Endothelial cell of umbilical vein (primary cell): ENCODE measurements at regions not wholly inside any gene's neighbourhood (a gene's known extent, or its start where the extent isn't known, plus 50 kb on each side); places are given as distances from the start of the nearest gene placed in this dataset.

Source experiments
- BruUV-seq: library from RNA; stranded (reverse); fragments of 400-500 nt; replicated peaks from 2 replicates; lab custom pipeline; 2021; lab: Mats Ljungman, UMichigan
- CTCF ChIA-PET: fragments of 300-600, 350-600 bp; sonication (Branson Sonifier 250); formaldehyde crosslinking; loops from one replicate; lab custom pipeline; 2021; ENCODE audit warnings: antibody characterized with exemption, inconsistent platforms; lab: Charles Lee
- POLR2A ChIA-PET: fragments of 300-600, 350-600 bp; sonication (Branson Sonifier 250); formaldehyde crosslinking; loops from one replicate; lab custom pipeline; 2021; ENCODE audit warnings: antibody characterized with exemption, inconsistent platforms; lab: Charles Lee
- DNase-seq: peaks from one replicate; pipeline ENCODE4 v3.0.0-alpha.2; 2011; ENCODE audit warnings: low read depth, low spot score
- FAIRE-seq: peaks from 2 replicates; lab custom pipeline; 2011; peaks lifted over from hg19 to GRCh38; lab: Jason Lieb, UNC
- H2AFZ ChIP-seq: 2 replicates; pipeline ENCODE4 v1.6.0; 2012; ENCODE audit warnings: low read depth, low read length, control low read depth, inconsistent platforms
- H3K27ac ChIP-seq: 2 replicates; pipeline ENCODE4 v1.5.1; 2011; ENCODE audit warnings: low read depth, mild to moderate bottlenecking, control low read depth, low read length, moderate library complexity; ENCODE audit not compliant: insufficient read depth
- H3K27me3 ChIP-seq, 2 experiments: 2 replicates each; pipeline versions ENCODE4 v1.6.0 to v1.6.1; 2011; ENCODE audit warnings: low read length in 2 of 2, mixed read lengths in 1 of 2; ENCODE audit not compliant: control insufficient read depth in 2 of 2, insufficient read depth in 2 of 2
- H3K36me3 ChIP-seq, 2 experiments: 2 replicates in 1 of 2; 3 replicates in 1 of 2; pipeline ENCODE4 v1.5.1; 2011; ENCODE audit warnings: low read length in 2 of 2, mild to moderate bottlenecking in 1 of 2, moderate library complexity in 1 of 2; ENCODE audit not compliant: control insufficient read depth in 2 of 2, insufficient read depth in 2 of 2; ENCODE audit errors: extremely low read depth in 1 of 2
- H3K4me1 ChIP-seq: 3 replicates; pipeline ENCODE4 v1.5.1; 2011; ENCODE audit warnings: mild to moderate bottlenecking, low read length; ENCODE audit not compliant: control insufficient read depth, insufficient read depth; ENCODE audit errors: extremely low read depth
- H3K4me2 ChIP-seq: 2 replicates; pipeline ENCODE4 v1.6.1; 2011; ENCODE audit warnings: low read length, control low read depth, mixed read lengths; ENCODE audit not compliant: insufficient read depth
- H3K4me3 ChIP-seq, 3 experiments: fragments of 200-600 bp in 1 of 3; sonication (generic), shearing (Covaris generic) in 1 of 3; replicated peaks in 1 of 3; 2 replicates each; pipeline ENCODE4 v1.5.1; 2011 to 2016; ENCODE audit warnings: control low read depth in 3 of 3, low read length in 3 of 3, mild to moderate bottlenecking in 2 of 3, inconsistent platforms in 1 of 3, low read depth in 1 of 3, moderate library complexity in 1 of 3; ENCODE audit not compliant: insufficient read depth in 1 of 3
- H3K79me2 ChIP-seq: 2 replicates; pipeline ENCODE4 v1.6.0; 2012; ENCODE audit warnings: low read length, inconsistent platforms; ENCODE audit not compliant: control insufficient read depth, insufficient read depth
- H3K9ac ChIP-seq: replicated peaks from 2 replicates; pipeline ENCODE3; 2011; ENCODE audit warnings: low read length, control low read depth; ENCODE audit not compliant: insufficient read depth; ENCODE audit errors: extremely low read depth
- H3K9me1 ChIP-seq: replicated peaks from 3 replicates; pipeline ENCODE4 v1.6.0; 2011; ENCODE audit warnings: mild to moderate bottlenecking, low read length; ENCODE audit not compliant: control insufficient read depth, insufficient read depth; ENCODE audit errors: extremely low read depth
- H3K9me3 ChIP-seq: replicated peaks from 2 replicates; pipeline ENCODE4 v1.5.1; 2012; ENCODE audit warnings: low read length, inconsistent platforms; ENCODE audit not compliant: control insufficient read depth, insufficient read depth
- H4K20me1 ChIP-seq: replicated peaks from 2 replicates; pipeline ENCODE3; 2011; ENCODE audit warnings: mild to moderate bottlenecking, low read length; ENCODE audit not compliant: control insufficient read depth, insufficient read depth; ENCODE audit errors: extremely low read depth
- EZH2 ChIP-seq: IDR thresholded peaks from 2 replicates; pipeline ENCODE4 v1.6.1; 2012; ENCODE audit warnings: borderline replicate concordance, low read depth, mild to moderate bottlenecking, moderate library complexity, low read length, inconsistent platforms; ENCODE audit not compliant: severe bottlenecking
- FOS ChIP-seq: IDR thresholded peaks from 2 replicates; pipeline ENCODE4 v1.6.1; 2011; ENCODE audit warnings: mild to moderate bottlenecking, low read length, moderate library complexity, borderline replicate concordance; ENCODE audit not compliant: insufficient read depth
- GATA2 ChIP-seq: IDR thresholded peaks from 2 replicates; pipeline ENCODE4 v1.7.0; 2011; ENCODE audit warnings: low read depth, mild to moderate bottlenecking, moderate library complexity, mixed read lengths, low read length; ENCODE audit not compliant: insufficient read length, insufficient read depth
- JUN ChIP-seq: IDR thresholded peaks from 2 replicates; pipeline ENCODE4 v1.6.1; 2011; ENCODE audit warnings: borderline replicate concordance, low read depth; ENCODE audit not compliant: insufficient read length, insufficient read depth
- MAX ChIP-seq: IDR thresholded peaks from 2 replicates; pipeline ENCODE4 v1.6.1; 2011; ENCODE audit not compliant: insufficient read depth, insufficient read length
- MYC ChIP-seq: IDR thresholded peaks from one replicate; pipeline ENCODE4 v1.6.1; 2011; ENCODE audit warnings: mild to moderate bottlenecking, low read depth, low read length
- POLR2A ChIP-seq: IDR thresholded peaks from 2 replicates; pipeline ENCODE4 v1.6.1; 2012; ENCODE audit warnings: low read depth, mild to moderate bottlenecking, control low read depth, low read length
- POLR2AphosphoS5 ChIP-seq: IDR thresholded peaks from 2 replicates; pipeline ENCODE4 v1.6.1; 2012; ENCODE audit warnings: low read depth, mild to moderate bottlenecking, control low read depth, low read length, moderate library complexity; ENCODE audit not compliant: insufficient read depth
- dilution Hi-C: fragments of 300-500 bp; cut with MboI; formaldehyde crosslinking; loops from one replicate; pipeline ENCODE4 v1.15.0; 2019; ENCODE audit warnings: low sequenced_read_pairs; ENCODE audit not compliant: extremely low pct_ligation_motif_present
- intact Hi-C: fragments of 100-400 bp; cut with micrococcal nuclease; formaldehyde crosslinking; loops from one replicate; pipeline ENCODE4 v1.10.0; 2022
- TF ChIP-seq, protein P1 (sequence below), 2 donors: IDR thresholded peaks; 1 replicate in 1 of 2; 2 replicates in 1 of 2; pipeline ENCODE4 v1.5.1; 2011; ENCODE audit warnings: low read length in 2 of 2, mild to moderate bottlenecking in 2 of 2, moderate library complexity in 2 of 2, control low read depth in 1 of 2, inconsistent platforms in 1 of 2, low read depth in 1 of 2; ENCODE audit not compliant: insufficient read depth in 1 of 2; ENCODE audit errors: extremely low read depth in 1 of 2

GRCh38 chr22:27295605-27296004 lies 506.0 kb downstream of the MN1 start:
- H3K27me3 ChIP-seq = no peaks in the 10 kb centered on the region
- no TSS peak for BruUV-seq
- no peaks in the 10 kb centered on the region for H3K9me1 ChIP-seq
- no peaks in the 10 kb centered on the region for H3K9me3 ChIP-seq
- intact Hi-C loops = loop anchor here (5.0 kb wide), 1 partner anchor 178 kb away; no protein-coding TSS in a partner anchor
- H3K79me2 ChIP-seq = no peaks in the 10 kb centered on the region
- H3K4me2 ChIP-seq = no peak overlapping the region
- ChIA-PET CTCF (interaction anchor here (1.4 kb wide), 1 partner anchor 22 kb away, joined by 4 read pairs; no protein-coding TSS in a partner anchor), POLR2A (no interaction called here)
- no peaks in the 10 kb centered on the region for H3K36me3 ChIP-seq
- no peak overlapping the region for H3K4me3 ChIP-seq
- H3K9ac ChIP-seq = no peak overlapping the region
- TF ChIP-seq MAX = no peak
- TF ChIP-seq JUN = no peak
- TF ChIP-seq MYC = no peak
- TF ChIP-seq EZH2 = no peak
- TF ChIP-seq POLR2AphosphoS5 = no peak
- TF ChIP-seq, protein P1, sequence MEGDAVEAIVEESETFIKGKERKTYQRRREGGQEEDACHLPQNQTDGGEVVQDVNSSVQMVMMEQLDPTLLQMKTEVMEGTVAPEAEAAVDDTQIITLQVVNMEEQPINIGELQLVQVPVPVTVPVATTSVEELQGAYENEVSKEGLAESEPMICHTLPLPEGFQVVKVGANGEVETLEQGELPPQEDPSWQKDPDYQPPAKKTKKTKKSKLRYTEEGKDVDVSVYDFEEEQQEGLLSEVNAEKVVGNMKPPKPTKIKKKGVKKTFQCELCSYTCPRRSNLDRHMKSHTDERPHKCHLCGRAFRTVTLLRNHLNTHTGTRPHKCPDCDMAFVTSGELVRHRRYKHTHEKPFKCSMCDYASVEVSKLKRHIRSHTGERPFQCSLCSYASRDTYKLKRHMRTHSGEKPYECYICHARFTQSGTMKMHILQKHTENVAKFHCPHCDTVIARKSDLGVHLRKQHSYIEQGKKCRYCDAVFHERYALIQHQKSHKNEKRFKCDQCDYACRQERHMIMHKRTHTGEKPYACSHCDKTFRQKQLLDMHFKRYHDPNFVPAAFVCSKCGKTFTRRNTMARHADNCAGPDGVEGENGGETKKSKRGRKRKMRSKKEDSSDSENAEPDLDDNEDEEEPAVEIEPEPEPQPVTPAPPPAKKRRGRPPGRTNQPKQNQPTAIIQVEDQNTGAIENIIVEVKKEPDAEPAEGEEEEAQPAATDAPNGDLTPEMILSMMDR (IDR thresholded peaks at IDR 0.05; ENCODE audit: extremely low read depth in 1 of 2, insufficient read depth in 1 of 2, low read depth in 1 of 2, low read length in 2 of 2) = no peak
- no peak for TF ChIP-seq POLR2A
- no peak for TF ChIP-seq FOS
- TF ChIP-seq GATA2 = no peak
- no peak overlapping the region for H2AFZ ChIP-seq
- FAIRE-seq = no peak
- H3K27ac ChIP-seq = no peak overlapping the region
- dilution Hi-C loops = no loop called here
- no peaks in the 10 kb centered on the region for H4K20me1 ChIP-seq
- H3K4me1 ChIP-seq = peaks cover 27% of the 10 kb centered on the region
- no peak for DNase-seq
